HG03135 (cell line): ENCODE measurements at regions not wholly inside any gene's neighbourhood (a gene's known extent, or its start where the extent isn't known, plus 50 kb on each side); places are given as distances from the start of the nearest gene placed in this dataset.

Experiments used
- ATAC-seq: cut with Tn5 transposase; IDR thresholded peaks from one replicate; pipeline ENCODE4 v1.9.1; 2021; ENCODE audit warnings: mild to moderate bottlenecking, moderate library complexity; ENCODE audit not compliant: unreplicated experiment

DNA sequence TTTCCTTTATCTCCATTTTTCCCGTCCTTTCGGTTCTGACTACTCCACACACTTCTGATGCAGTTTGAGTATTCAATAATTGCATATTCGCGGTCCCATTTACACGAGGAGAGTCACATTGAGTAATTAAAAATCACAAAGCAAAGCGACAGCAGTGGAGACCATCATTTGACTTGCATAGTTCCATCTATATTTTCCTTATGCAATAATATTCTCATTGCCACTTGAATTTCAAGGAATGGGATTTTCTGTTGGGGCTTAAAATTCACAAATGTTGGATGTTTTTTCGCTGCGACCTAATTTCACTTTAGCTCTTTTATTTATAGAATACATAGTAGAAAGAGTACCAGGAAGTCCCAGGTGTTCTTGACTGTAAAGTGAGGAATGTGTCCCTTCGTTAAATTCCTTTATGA, 186.8 kb downstream of the ZEB2 start:
- no peak for ATAC-seq

DNA sequence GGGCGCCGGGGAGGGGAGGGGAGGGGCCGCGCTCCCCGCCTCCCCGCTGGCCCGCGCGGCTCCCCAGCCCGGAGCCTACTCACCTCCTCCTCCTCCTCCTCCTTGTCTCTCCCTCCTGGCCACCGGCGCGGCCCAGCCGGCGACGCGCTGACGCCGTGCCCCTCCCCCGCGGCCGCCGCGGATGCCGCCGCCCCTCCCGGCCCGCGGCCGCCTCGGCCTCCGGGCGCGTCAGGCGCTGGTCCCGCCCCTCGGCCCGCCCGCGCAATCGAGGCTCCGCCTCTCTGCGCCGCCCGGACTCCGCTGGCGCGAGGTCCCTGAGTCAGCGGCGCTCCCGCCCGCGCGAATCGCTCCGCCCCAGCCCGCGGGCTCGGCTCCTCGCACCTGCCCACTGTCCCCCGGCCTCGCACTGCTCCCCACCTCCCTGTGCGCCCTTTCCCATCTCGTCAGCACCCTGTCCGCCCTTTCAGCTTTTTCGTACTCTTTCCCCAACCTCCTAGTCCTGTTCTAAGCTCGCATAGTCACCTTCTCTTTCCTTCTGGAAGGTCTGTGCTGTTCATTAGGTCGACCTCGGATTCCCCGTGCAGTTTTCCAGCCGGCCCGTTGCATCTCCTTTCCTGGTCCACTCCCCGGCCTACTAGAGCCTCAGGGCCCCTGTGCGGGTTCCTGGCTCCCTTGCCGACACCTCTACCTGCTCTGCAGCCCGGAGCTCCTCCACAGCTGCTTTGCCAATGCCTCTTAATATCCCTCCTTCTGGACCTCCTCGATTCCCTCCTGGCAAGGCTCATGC, 187.4 kb downstream of the ZEB2 start:
- peak; percentile 92 for ATAC-seq

DNA sequence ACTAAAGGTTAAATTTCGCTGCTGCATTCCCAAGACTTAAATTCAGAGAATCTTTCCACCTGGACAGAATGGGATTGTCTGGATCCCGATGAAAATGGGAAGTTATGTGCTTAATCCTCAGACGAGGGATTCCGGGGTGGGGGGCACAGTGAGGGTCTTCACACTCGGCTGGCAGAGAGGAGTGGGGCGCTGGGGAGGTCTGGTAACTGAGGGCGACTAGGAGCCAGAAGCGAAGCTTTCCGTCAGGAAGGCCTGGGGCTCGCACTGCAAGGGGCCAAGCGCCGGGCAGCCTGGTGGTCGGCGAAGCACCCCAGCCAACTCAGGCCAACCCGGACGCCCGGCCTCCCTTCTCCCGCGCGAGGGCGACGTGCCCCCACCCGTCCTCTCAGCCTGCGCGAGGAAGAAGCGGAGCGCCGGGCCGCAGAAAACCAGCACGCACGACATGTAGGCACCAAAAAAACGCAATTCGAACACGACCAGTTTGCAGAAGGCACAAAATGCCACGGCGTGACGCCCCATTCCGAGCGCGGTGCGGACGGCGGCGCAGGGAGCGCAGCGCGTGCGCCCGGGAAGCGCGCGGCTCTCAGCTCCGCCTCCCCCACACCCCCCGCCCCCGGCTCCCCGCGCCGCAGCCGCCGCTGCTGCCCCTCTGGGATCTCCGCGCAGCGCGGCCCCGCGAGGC, 188.1 kb downstream of the ZEB2 start:
- ATAC-seq: peak; percentile 64

DNA sequence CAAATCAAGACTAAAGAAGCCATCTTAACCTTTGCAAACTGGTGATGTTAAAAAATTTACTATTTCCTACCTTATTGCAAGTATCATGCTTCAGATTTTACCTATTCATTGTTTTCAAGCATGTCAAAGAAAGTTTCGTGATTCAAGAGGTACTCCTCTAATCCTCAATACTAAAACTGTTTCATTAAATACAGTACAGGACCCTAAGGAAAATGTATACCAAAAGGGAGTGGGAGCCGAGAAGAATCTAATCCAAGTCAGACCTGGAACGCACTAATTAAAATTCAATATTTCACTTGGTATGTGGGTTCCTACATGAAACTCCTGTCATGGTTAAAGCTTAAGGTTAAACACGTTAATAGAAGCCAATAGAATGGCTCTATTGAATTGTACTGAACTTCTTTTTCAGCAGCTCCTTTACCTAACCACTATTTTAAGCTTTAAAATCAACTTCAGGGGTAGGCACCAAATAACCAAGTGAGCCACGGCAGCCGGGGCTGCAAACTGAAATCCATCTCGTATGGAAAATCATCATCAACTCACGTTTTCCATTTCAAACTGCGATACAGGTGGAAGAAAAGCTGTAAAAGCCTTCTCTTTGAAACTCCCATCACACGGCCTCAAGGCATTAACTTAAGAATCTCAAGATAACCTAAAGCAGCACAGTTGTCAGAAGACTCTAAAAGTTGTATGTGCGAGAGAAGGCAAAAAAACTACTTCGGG, 188.8 kb downstream of the ZEB2 start:
- no peak for ATAC-seq

DNA sequence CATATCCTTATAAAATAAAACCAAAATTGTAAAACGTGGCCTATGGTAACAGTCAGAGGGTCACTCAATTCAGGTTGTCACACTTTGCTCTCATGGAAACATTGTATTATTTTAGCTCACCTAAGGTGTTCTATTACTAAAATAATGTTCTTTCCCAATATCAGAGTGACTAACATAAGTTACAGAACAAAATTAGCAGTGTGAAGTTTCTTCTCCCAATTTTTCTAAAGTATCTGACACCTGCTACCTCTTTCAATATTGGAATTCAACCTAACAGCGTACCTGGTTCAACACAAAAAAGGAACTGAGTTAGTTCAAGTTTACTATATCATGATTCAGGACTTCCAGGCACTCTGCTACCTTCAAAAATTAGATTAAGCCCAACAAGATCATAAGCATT, 190.4 kb downstream of the ZEB2 start:
- ATAC-seq: no peak

DNA sequence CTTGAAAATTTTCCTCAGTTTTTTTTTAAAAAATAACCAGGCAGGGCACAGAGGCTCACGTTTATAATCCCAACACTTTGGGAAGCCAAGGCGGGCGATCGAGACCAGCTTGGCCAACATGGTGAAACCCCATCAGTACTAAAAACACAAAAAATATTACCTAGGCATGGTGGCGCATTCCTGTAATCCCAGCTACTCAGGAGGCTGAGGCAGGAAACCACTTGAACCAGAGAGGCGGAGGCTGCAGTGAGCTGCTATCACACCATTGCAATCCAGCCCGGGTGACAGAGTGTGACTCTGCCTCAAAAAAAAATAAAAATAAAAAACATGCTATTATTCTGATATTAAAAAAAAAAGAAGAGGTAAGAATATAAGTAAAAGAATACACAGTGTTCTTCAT, 191.0 kb downstream of the ZEB2 start:
- ATAC-seq: no peak

DNA sequence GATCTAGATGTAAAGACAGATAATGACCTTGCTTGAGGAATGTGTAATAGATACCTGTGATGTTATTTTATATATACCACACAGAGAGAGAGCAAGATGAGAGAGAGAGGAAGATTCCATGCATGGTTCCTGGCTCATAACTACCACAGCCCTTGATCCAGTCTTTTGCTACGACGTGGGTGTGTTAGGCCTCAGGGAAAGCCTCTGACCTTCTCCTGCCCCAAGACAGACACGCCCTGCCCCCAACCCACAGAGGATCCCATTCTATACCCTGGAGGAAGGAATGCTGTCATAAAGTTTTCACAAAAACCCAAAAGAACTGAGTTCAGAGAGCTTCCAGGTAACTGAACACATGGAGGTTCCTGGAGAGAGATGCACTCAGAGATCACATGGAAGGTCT, 193.1 kb downstream of the ZEB2 start:
- ATAC-seq: no peak

DNA sequence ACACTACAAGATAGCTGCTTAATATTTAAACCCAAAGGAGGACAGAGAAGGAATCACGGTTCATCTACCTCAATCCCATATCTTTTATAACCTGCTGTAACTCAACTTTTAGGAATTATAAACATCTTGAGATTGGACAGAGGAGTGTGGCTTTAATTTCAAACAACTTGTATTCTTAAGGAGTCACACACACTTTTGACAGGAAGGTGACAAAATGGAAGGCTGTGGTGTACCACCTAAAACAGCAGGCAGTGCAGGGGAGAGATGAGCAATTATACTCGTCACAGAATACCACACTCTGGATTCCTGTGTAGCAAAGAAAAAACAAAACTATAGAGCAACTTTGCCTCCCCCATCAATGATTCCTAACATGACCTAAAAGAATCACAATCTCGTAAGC, 194.8 kb downstream of the ZEB2 start:
- ATAC-seq: peak; percentile 65

DNA sequence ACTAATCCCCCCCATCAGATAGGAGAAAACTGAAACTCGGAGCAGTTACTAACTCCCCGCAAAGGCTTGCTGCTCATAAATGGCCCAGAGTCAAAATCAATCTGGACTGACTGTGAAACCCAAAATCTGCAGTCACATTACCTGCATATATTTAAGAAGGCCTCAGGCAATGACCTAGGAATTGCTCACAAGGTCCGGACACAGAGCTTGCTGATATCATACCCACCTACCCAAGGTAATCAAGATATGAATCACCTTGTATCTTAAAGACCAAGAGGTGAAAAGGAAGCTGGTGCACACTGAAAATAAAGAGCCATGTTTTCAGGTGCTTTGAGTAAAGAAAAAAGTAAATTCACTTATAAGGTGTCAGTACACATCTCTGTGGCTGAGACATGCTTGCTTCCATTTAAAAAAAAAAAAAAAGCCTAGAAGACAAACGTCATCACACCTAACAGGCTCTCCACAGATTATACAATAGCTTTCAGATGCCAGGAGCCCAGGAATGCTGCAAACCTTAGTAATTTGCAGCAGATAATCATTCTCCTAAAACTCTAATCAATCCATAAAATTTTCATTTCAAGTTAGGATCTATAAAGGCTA, 195.4 kb downstream of the ZEB2 start:
- ATAC-seq: peak; percentile 40

DNA sequence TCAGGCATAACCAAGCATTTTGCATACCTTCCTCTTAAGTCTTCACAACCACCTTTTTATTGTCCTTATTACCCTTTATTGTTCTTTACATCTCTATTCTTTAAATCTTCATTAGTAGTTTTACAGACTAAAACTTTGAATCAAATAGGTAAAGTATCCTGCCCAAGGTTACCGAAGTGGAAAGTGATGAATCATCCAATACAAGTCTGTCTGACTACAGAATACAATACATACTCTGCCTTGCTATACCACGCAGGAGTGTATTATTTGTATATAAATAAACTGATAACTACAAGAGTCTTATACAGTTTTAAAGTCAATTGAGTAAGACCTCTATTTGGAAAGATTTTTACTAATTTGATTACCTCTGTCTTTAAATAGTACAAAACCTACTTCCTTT, 196.0 kb downstream of the ZEB2 start:
- ATAC-seq: no peak

DNA sequence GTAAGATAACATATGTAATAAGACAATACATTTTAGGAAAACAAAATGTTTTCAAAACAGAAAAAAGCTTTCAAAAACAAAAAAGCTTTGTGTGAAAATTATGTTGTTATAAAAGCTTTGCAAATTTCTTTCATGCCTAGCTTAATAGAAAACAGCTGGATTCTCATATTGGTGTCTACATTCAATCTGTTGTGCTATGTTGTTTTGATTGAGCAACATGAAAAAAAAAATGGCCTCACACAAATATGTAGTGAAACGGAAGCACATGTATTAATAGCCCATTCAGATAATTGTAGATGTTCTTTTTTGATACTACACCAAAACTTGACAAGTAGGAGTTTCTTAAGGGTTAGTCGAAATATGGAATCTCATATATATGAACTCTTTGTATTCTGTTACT, 197.5 kb downstream of the ZEB2 start:
- ATAC-seq: no peak

DNA sequence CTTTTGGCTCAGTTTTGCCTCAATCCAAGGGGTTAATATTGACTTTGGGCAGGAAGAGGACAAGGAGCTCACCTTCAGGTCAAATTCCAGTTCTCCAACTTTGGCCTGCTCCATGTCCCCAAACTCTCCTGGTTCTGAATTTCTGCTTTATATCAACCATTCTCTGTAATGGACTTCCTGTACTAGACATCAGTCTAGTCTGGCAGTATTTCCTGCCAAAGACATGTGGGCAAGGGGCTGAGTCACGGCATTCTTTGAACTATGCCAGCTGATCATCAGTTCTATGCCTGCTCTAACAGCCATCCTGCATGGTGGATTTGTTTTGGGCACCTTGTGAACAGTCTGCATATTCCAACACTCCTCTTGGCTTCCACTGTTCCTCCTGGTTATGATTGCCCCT, 199.4 kb downstream of the ZEB2 start:
- ATAC-seq: no peak

DNA sequence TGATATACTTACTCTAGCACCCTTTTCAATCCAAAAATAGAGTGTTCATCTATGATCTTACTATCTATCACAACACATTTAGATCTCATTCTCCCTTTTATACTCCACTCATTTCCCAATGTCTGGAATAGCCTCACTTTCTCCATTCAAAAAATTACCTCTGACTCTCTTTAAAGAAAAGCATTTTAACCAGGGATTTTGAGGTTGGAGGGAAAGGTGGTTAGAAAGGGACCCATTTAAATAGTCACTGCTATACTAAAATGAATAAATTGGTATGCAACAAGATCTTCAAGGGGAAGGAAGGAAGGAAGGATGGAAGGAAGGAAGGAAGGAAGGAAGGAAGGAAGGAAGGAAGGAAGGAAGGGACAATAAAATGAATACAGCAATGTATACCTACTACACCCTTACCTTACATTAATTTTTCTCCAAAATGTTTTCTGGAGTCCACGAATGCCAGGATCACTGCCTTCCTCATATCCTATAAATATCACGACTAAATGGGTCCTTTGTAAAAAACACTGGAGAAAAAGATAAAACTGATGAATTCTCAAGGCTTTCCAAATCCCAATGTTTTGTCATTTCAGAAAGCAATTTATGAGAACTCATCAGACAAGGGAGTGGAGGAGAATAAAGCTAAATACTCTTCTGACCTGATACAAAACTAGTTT, 202.7 kb downstream of the ZEB2 start:
- ATAC-seq: no peak

DNA sequence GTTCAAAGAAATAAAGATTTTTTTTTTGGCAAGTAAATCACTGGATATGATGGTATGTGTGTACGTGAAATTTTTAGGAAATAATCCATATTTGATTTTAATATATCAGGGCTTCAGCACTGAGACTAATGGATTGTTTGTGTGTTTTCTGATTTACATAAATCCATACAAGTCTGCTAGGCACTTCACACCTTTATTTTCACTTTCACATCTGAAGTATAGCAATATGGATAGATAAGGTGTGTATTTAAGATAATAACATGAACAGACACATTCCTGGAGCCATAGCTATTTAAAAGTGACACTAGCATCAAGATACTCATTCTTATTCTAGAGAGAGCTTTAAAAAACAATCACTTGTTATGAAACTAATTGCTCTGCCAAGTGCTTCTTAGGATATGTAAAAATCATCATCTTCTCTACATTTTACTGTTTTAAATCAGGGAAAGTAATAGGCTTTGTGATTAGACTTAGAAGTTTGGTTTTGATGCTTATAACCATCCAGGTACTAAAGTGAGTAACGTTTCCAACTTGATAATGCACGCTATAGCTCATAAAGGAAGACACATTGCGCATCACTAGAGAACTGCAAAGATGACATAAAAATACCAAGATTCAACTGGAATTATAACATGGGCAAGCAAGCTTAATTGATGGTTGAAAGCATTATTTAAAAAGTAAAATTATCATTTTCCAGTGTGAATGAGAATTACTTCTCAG, 208.9 kb downstream of the ZEB2 start:
- ATAC-seq: no peak

DNA sequence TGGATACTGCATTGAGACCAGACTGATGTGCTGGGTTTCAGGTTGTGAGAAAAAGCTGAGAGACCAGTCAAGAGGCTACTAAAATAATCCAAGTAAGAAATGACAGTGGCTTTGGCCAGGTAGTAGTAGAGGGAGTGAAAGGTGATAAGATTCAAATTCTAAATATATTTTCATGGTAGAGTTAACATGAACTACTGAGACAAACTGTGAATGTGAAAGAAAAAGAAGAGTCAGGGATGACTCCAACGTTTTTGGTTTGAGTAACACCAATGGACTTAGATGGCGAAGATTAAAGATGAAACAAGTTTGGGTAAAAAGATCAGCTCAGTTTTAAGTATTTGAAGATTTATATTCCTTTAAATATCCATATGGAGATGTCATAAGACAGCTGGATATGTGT, 209.4 kb downstream of the ZEB2 start:
- no peak for ATAC-seq

DNA sequence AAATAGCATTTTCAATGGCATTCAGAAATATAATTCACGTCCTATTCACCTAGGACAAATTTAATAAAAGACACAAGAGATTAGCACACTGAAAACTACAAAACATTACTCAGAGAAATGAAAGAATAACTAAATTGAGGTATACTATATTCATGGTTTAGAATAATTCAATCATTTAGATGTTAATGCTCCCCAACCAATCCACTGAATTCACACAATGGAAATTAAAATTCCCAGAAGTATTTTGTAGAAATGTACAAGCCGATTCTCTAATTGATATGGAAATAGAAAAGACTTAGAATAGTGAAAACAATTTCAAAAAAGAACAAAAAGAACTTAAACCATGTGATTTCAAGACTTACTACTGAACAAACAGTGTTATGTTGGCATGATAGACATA, 212.2 kb downstream of the ZEB2 start:
- ATAC-seq: no peak

DNA sequence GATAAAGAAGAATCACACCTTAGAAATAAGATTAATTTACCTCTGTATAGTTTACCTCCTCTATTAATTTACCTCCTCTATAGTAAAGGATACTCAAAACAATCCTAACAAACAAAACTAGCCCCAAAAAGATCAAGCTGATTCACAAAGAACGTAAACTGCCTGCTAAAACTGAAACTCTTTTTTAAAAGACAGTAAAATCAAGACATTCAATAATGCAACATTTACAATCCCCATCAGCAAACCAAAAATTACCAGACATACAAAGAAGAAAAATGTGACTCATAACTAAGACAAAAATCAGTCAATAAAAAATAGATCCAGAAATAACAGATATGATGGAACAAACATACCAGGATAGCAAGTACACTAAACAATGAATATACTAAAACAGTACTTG, 215.7 kb downstream of the ZEB2 start:
- ATAC-seq: no peak

DNA sequence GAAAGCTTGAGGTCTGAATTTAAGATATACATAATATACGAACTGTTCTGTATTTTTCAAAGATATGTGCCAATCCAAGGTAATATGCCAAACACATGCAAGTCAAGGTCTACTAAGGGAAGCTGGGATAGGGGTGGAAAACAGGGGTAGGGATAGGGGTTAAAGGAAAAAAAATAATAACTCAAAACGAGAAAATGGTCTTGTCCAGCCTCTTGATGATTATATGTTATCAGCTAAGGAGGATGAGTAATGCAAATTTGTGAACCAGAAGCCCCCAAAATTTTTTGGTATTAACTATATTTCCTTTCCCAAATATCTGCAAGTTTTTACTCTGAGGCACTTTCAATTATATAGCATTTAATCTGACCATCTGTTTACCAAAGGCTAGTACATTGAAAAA, 219.3 kb downstream of the ZEB2 start:
- ATAC-seq: no peak

DNA sequence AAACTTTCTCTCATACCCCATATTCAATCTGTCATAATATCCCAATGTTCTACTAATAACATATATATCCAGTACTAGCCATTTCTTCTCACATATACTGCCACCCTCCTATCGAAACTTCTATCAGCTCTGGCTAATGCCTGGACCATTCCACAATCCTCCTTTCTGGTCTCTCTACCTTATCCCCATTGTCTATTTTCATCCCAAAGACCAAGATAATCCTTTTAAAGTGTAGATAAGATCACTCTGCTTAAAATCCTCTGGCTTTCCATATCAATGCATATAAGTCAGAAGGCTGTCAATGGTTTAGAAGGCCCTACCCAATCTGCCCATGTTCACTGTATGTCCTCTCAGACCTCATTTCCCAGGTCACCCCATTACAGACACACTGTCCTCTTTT, 229.6 kb downstream of the ZEB2 start:
- ATAC-seq: no peak

DNA sequence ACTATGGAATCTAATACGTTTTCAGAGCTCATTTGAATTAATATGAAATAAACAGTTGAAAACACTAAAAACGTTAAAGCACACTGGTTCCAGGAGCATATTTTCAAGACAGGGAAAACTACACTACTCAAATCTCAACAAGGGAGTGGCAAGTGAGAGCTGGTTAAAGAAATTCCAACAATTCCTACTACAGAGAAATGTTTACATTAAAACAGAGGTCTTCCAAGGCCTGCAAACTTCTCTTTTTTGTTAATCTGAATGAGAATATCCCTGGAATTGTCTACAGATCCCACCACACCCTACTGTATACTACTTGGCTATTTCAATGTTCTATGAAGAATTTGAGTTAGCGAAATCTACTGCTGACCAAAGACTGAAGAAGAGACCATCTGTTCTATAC, 231.5 kb downstream of the ZEB2 start:
- ATAC-seq: no peak
